Spleen (tissue), 11 donors: ENCODE measurements at regions not wholly inside any gene's neighbourhood (a gene's known extent, or its start where the extent isn't known, plus 50 kb on each side); places are given as distances from the start of the nearest gene placed in this dataset.
"Not testable (repeated sequence)": the region's sequence is repeated elsewhere in the genome, so short reads cannot be mapped to it uniquely, and the experiment has no call there.

Source experiments
- DNase-seq: peaks from one replicate; pipeline ENCODE4 v3.0.0-alpha.2; 2020
- H3K27ac ChIP-seq, 8 donors: fragments of 200-600 bp; sonication (generic) in 7 of 8; 1 replicate in 4 of 8; 2 replicates in 4 of 8; pipeline versions ENCODE4 v1.5.0 to v1.8.0; 2016 to 2021; ENCODE audit warnings: inconsistent platforms in 4 of 8, mild to moderate bottlenecking in 4 of 8, moderate library complexity in 1 of 8
- H3K27me3 ChIP-seq, 7 donors: fragments of 200-600 bp; sonication (generic) in 6 of 7; replicated peaks in 1 of 7; 1 replicate in 4 of 7; 2 replicates in 3 of 7; pipeline versions ENCODE4 v1.5.0 to v1.8.0; 2016 to 2021; ENCODE audit warnings: inconsistent platforms in 3 of 7, mild to moderate bottlenecking in 1 of 7
- H3K36me3 ChIP-seq, 6 donors: fragments of 200-600 bp; sonication (generic) in 5 of 6; 1 replicate in 4 of 6; 2 replicates in 2 of 6; pipeline versions ENCODE4 v1.5.0 to v1.8.0; 2016 to 2021; ENCODE audit warnings: inconsistent platforms in 2 of 6
- H3K4me1 ChIP-seq, 6 donors: fragments of 200-600 bp; sonication (generic) in 5 of 6; 1 replicate in 3 of 6; 2 replicates in 3 of 6; pipeline versions ENCODE4 v1.5.0 to v1.8.0; 2016 to 2021; ENCODE audit warnings: inconsistent platforms in 3 of 6
- H3K4me3 ChIP-seq, 8 donors: fragments of 200-600 bp; sonication (generic) in 7 of 8; 1 replicate in 4 of 8; 2 replicates in 4 of 8; pipeline versions ENCODE4 v1.5.0 to v1.8.0; 2016 to 2021; ENCODE audit warnings: inconsistent platforms in 4 of 8, mild to moderate bottlenecking in 4 of 8, moderate library complexity in 2 of 8
- H3K9me3 ChIP-seq, 8 donors: fragments of 200-600 bp; sonication (generic) in 7 of 8; 1 replicate in 4 of 8; 2 replicates in 4 of 8; pipeline versions ENCODE4 v1.5.0 to v1.8.0; 2016 to 2021; ENCODE audit warnings: inconsistent platforms in 4 of 8
- POLR2A ChIP-seq, 3 donors: fragments of 450-650 bp; IDR thresholded peaks; one replicate each; pipeline ENCODE4 v1.5.1; 2017; ENCODE audit warnings: antibody characterized with exemption in 3 of 3, mild to moderate bottlenecking in 1 of 3
- POLR2AphosphoS5 ChIP-seq, 3 donors: sonication (generic); formaldehyde crosslinking; IDR thresholded peaks; one replicate each; pipeline ENCODE4 v1.5.1; 2017; ENCODE audit warnings: antibody characterized with exemption in 3 of 3
- WGBS, 5 donors: extraction: QIAGEN DNeasy Blood & Tissue Kit in 3 of 5; methylation state at CpG; one replicate each; pipeline versions ENCODE4 v1.1.5 to v1.1.7; 2013 to 2018; 5-methylcytosine and 5-hydroxymethylcytosine counted together
- intact Hi-C: fragments of 100-400 bp; cut with DNase I; formaldehyde crosslinking; loops from one replicate; pipeline ENCODE4 v1.15.0; 2023; ENCODE audit warnings: low total_unique reads
- TF ChIP-seq, protein P1 (sequence below), 11 experiments: fragments of 200-600 bp in 7 of 11; fragments of 450-650 bp in 4 of 11; sonication (generic) in 4 of 11; IDR thresholded peaks in 8 of 11; conservative IDR thresholded peaks in 3 of 11; 1 replicate in 7 of 11; 2 replicates in 4 of 11; pipeline versions ENCODE4 v1.4.0 to v1.8.0; 2016 to 2021; ENCODE audit warnings: antibody characterized with exemption in 11 of 11, inconsistent platforms in 4 of 11, mild to moderate bottlenecking in 1 of 11
- donor health status: healthy with polysubstance abuse.
- donor health status: DM: no; HTN: no; CAD: no; lungs with moderate emphysema.
- donor health status: DM: no; HTN: no; CAD: no.
- donor health status: Bipolar disorder and iron deficiency.
- donor health status: healthy.
- donor health status: DM: no; HTN: no; CAD: no.
- donor health status: DM: yes; HTN: yes; CAD: no.

DNA sequence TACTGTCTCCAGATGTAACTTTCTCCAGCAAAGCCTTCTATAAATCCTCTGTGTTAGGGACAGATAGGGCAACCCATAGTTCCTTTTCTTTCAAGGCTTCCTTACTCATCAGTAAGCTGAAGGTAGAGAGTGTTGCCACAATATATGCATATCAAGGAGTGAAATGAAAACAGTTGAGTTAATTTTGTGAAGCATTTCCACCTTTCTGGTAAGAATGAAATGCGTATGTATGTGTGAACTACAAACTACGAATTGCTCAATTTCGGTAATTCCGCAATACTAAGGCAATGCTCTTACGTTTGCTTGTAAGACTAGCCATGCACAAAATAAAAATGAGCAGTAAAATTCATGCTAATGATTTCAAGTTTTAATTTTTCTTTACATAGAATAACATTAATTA, 61.2 kb upstream of the HBS1L start:
- H3K27ac ChIP-seq = no peak overlapping the region
- TF ChIP-seq, protein P1, sequence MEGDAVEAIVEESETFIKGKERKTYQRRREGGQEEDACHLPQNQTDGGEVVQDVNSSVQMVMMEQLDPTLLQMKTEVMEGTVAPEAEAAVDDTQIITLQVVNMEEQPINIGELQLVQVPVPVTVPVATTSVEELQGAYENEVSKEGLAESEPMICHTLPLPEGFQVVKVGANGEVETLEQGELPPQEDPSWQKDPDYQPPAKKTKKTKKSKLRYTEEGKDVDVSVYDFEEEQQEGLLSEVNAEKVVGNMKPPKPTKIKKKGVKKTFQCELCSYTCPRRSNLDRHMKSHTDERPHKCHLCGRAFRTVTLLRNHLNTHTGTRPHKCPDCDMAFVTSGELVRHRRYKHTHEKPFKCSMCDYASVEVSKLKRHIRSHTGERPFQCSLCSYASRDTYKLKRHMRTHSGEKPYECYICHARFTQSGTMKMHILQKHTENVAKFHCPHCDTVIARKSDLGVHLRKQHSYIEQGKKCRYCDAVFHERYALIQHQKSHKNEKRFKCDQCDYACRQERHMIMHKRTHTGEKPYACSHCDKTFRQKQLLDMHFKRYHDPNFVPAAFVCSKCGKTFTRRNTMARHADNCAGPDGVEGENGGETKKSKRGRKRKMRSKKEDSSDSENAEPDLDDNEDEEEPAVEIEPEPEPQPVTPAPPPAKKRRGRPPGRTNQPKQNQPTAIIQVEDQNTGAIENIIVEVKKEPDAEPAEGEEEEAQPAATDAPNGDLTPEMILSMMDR (IDR thresholded peaks at IDR 0.05 in 8 of 11, conservative IDR thresholded peaks at IDR 0.05 in 3 of 11) = no peak
- TF ChIP-seq POLR2AphosphoS5 (IDR thresholded peaks at IDR 0.05) (no peak), POLR2A (IDR thresholded peaks at IDR 0.05) (no peak)
- no peaks in the 10 kb centered on the region for H3K9me3 ChIP-seq
- no peaks in the 10 kb centered on the region for H3K36me3 ChIP-seq
- 41 to 75% (median 55%) methylated on average over 5 of the region's 5 CpGs for WGBS, 5 donors
- DNase-seq = no peak
- H3K27me3 ChIP-seq = peaks cover 0 to 2% (median 0%) of the 10 kb centered on the region in 7 donors
- H3K4me1 ChIP-seq = peaks cover 0 to 16% (median 4%) of the 10 kb centered on the region in 6 donors
- intact Hi-C loops = no loop called here
- H3K4me3 ChIP-seq = no peak overlapping the region

DNA sequence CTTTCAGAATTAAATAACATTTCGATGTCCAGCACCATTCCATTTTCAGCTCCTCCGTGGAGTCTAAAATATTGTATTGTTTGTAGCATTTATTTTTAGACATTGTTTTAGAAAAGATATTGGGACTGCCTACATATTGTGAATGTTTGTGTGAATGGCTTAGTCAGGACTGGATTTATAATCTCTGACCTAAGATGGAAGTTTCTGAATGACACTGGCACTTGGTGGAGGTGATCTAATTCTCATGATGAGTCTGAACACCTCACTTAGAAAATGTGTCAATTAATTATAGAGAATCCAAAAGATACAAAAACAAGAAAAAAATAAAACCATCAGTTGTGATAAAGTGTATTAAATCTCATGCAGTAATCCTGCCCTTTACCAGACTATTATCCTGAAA, 60.8 kb upstream of the HBS1L start:
- DNase-seq = no peak
- Histone ChIP-seq H3K36me3 (no peaks in the 10 kb centered on the region), H3K4me3 (no peak overlapping the region), H3K9me3 (no peaks in the 10 kb centered on the region), H3K27me3 (peaks cover 0 to 4% (median 0%) of the 10 kb centered on the region in 7 donors), H3K27ac (no peak overlapping the region), H3K4me1 (peaks cover 0 to 16% (median 4%) of the 10 kb centered on the region in 6 donors)
- no peak for TF ChIP-seq POLR2A (IDR thresholded peaks at IDR 0.05)
- TF ChIP-seq, protein P1 (IDR thresholded peaks at IDR 0.05 in 8 of 11, conservative IDR thresholded peaks at IDR 0.05 in 3 of 11) = no peak
- TF ChIP-seq POLR2AphosphoS5 (IDR thresholded peaks at IDR 0.05) = no peak
- intact Hi-C loops = no loop called here
- WGBS, 5 donors = 75 to 92% (median 83%) methylated on average over 2 of the region's 2 CpGs

DNA sequence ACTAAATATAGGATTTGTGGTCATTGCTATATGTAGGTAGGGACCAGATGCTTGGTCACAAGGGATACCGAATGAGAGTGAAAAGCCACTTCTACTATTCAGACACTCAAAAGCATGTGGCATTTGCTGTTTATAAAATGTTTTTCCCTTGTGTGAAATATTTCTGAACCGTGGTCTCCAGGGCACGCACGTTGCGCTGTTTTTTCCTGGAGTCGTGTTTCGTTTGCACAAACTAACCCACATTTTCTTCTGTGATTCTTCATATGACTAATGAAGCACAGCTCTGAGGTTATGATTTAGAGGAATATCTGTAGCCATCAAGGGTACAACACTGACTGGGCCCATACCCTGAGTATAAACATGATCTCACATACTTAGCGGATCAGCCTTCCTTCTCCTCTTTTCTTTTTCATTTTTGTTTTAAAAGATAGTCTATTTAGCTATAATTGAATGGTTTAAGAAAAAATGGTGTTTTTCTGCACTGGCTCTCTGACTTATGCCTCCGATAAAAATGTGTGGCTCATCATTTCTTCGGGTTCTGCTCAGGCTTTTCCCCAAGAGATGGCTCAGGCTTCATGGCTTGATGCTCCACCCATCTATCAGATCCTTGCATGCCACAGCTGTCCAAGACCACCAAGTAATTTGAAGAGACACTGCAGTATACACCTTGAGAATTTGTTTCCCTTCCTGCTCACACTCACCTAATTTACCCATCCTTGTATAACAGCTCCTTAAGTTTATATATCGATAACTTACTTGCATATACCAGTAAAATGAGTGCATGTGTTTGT, 59.9 kb upstream of the HBS1L start:
- peaks cover 0 to 9% (median 0%) of the 10 kb centered on the region in 7 donors for H3K27me3 ChIP-seq
- H3K9me3 ChIP-seq = no peaks in the 10 kb centered on the region
- no peak for DNase-seq
- H3K36me3 ChIP-seq = no peaks in the 10 kb centered on the region
- H3K27ac ChIP-seq = no peak overlapping the region
- peaks cover 0 to 16% (median 4%) of the 10 kb centered on the region in 6 donors for H3K4me1 ChIP-seq
- intact Hi-C loops = no loop called here
- WGBS, 5 donors = 61 to 75% (median 73%) methylated on average over 11 of the region's 11 CpGs
- no peak overlapping the region for H3K4me3 ChIP-seq
- TF ChIP-seq, protein P1 (IDR thresholded peaks at IDR 0.05 in 8 of 11, conservative IDR thresholded peaks at IDR 0.05 in 3 of 11) = no peak
- TF ChIP-seq POLR2A (IDR thresholded peaks at IDR 0.05) = no peak
- no peak for TF ChIP-seq POLR2AphosphoS5 (IDR thresholded peaks at IDR 0.05)

DNA sequence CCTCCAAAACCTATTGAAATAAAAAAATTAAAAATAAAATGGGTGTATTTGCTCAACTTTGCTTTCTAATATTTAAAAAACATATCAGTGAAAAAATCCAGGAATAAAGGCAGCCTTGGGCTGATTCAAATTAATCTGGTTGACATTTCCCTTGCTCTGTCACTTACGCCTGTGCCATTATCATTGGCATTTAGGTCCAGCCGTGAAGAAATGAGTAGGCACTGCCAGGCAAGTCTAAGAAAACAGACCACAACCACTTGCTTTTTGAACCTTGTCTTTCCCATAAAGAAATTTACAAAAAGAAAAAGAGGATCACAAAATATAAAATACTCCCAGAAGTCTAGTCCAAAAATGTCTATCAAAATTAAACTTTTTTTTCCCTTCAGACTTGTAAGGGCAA, 59.2 kb upstream of the HBS1L start:
- Histone ChIP-seq H3K9me3 (no peaks in the 10 kb centered on the region), H3K4me3 (no peak overlapping the region), H3K36me3 (no peaks in the 10 kb centered on the region), H3K27ac (no peak overlapping the region), H3K27me3 (peaks cover 0 to 9% (median 0%) of the 10 kb centered on the region in 7 donors), H3K4me1 (peaks cover 0 to 16% (median 4%) of the 10 kb centered on the region in 6 donors)
- no peak for DNase-seq
- intact Hi-C loops = no loop called here
- TF ChIP-seq POLR2AphosphoS5 (IDR thresholded peaks at IDR 0.05) (no peak), POLR2A (IDR thresholded peaks at IDR 0.05) (no peak)
- TF ChIP-seq, protein P1 (IDR thresholded peaks at IDR 0.05 in 8 of 11, conservative IDR thresholded peaks at IDR 0.05 in 3 of 11) = no peak
- WGBS, 5 donors = 71 to 86% (median 72%) methylated on average over 2 of the region's 2 CpGs

DNA sequence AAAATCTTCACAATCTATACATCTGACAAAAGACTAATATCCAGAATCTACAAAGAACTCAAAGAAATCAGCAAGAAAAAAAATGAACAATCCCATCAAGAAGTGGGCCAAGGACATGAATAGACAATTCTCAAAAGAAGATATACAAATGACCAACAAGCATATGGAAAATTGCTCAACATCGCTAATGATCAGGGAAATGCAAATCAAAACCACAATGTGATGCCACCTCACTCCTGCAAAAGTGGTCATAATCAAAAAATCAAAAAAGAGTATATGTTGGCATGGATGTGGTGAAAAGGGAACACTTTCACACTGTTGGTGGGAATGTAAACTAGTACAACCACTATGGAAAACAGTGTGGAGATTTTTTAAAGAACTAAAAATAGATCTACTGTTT, 58.3 kb upstream of the HBS1L start:
- H3K36me3 ChIP-seq, H3K27me3 ChIP-seq, H3K27ac ChIP-seq, intact Hi-C loops, H3K9me3 ChIP-seq, DNase-seq, H3K4me3 ChIP-seq: not testable (repeated sequence)
- WGBS, 5 donors = 57 to 86% (median 67%) methylated on average over 1 of the region's 1 CpG
- peaks cover 0 to 16% (median 4%) of the 10 kb centered on the region in 6 donors for H3K4me1 ChIP-seq

DNA sequence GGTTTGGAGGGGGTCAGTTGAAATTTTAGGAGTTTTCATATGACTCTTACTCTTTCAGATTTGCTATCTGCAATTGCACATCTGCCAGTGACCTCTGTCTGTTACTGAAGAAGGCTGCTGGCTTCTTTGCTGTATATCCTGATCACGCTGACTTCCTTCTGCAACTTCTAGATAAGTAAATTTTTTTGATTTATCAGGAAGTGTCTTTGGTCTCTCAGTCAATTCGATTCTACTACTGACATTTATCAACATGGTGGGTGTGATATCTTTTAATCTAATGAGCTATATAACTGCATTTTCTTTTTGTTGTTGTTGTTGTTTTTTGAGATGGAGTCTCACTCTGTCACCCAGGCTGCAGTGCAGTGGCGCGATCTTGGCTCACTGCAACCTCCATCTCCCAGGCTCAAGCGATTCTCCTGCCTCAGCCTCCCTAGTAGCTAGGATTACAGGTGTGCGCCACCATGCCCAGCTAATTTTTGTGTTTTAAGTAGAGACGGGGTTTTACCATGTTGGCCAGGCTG, 55.7 kb upstream of the HBS1L start:
- H3K27ac ChIP-seq, H3K27me3 ChIP-seq, DNase-seq, intact Hi-C loops, H3K9me3 ChIP-seq, H3K36me3 ChIP-seq, H3K4me1 ChIP-seq, H3K4me3 ChIP-seq: not testable (repeated sequence)
- 61 to 75% (median 70%) methylated on average over 7 of the region's 7 CpGs for WGBS, 5 donors
